HG02588 (cell line): ENCODE measurements at regions not wholly inside any gene's neighbourhood (a gene's known extent, or its start where the extent isn't known, plus 50 kb on each side); places are given as distances from the start of the nearest gene placed in this dataset.
A peak's percentile ranks its signal among the peaks of the same experiment; 100 is the strongest.

ENCODE experiments used
- ATAC-seq: cut with Tn5 transposase; IDR thresholded peaks from one replicate; pipeline ENCODE4 v1.9.1; 2021; ENCODE audit warnings: mild to moderate bottlenecking, moderate library complexity; ENCODE audit not compliant: unreplicated experiment

DNA sequence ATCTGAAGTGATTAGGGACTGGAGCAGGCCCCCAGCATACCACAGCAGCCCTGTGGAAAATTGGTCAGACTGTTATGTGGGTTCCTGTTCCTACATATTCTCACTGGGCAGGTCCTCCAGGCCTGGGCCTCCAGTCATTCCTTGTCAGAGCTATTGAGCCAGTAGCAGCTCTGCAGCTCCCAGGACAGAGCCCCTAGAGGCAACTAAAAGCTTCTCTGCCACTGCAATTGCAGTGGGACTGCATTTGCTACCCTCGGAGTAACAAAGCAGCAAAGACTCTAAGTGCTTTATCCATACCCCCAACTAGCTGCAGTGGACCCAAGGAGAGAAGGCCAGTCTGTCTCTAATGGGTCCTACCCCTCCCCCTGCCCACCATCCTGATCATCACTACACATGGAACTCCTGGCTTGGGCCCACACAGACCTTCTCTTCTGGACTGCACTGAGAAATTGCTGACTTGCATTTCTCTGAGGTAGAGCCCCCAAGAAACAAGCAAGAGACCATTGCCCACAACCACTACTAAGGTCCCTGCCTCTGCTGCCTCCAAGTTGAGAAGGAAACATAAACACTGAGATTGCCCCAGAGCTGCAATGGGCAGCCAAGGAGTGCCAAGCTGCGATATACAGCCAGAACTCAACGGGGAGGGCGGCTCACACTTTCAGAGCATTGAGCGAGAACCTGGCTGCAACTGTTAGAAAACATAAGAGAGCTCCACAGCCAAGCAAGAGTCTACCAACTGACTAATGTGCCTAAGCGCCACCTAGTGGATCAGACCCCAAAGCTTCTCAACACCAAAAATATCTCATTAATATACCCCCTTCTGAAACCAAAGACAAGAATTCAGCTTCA is 738.7 kb upstream of the NDST4 start:
- ATAC-seq, result peak; percentile 71

DNA sequence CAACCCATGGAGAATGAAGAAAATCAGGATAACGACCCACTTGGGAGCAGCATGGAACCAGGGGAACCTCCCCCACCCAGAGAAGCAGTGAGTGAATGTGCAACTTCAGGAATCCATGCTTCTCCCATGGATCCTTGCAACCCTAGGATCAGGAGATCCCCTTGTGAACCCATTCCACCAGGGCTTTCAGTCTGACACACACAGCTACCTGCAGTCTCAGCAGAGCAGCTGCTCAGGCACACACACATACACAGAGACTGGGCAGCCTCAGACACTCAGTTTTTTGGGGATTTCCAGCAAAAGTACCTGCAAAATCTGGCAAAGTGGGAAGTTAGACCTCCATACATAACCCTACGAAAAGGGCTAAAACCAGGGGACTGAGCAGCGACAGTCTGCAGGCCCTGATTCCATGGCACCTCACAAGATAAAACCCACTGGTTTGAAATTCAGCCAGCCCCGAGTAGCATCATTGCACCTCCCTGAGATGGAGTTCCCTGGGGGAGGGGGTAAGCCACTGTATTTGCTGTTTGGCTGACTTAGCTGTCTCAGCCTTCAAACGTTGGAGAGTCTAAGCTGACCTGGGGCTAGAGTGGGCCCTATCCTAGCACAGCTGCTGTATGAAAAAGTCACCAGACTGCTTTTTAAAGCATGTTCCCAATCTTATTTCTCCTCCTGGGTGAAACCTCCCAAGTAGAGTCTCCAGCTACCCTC is 737.5 kb upstream of the NDST4 start:
- ATAC-seq, result peak; percentile 75

DNA sequence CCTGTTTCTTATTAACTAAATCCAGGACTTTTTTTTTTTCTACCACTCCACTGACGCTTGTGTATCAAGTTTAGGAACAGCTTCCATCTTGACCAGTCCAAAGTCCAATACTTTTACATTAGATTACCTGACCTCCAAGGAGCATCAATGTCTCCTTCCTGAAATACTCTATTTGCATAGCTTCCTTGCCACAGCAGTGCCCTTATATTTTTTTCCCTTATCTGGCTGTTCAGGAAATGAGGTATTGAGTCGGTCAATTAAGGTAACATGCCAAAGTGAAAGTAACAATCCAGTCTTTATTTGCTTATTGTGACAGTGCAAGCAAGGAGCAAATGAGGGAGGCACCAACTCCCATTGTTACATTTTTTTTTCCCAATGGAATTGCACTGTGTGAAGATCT is 730.8 kb upstream of the NDST4 start:
- no peak for ATAC-seq

DNA sequence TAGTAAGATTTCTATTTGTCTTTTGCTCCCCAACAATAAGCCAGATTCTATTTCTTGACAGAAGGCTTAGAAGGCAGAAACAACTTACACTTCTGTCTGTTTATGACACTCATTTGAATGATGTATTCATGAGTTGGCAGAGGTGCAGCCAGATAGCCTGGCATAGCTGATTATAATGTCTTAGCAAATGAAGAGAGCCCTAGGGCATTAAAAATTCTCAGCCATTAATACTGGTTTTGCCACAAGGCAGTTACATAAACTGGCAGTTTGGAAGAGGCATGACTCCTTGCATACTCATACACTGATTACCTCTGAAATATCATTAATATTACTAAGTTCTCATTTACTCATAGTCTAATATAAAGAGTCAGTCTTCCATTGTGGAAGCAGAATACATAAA is 728.5 kb upstream of the NDST4 start:
- ATAC-seq, result no peak

DNA sequence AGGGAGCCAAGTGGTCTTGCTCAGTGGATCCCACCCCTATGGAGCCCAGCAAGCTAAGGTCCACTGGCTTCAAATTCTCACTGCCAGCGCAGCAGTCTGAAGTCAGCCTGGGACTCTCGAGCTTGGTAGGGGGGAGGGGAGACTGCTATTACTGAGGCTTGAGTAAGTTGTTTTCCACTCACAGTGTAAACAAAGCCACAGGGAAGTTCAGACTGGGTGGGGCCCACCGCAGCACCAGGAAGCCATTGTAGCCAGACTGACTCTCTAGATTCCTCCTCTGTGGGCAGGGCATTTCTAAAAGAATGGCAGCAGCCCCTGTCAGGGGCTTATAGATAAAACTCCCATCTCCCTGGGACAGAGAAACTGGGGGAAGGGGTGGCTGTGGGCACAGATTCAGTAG is 721.0 kb upstream of the NDST4 start:
- ATAC-seq, result no peak

DNA sequence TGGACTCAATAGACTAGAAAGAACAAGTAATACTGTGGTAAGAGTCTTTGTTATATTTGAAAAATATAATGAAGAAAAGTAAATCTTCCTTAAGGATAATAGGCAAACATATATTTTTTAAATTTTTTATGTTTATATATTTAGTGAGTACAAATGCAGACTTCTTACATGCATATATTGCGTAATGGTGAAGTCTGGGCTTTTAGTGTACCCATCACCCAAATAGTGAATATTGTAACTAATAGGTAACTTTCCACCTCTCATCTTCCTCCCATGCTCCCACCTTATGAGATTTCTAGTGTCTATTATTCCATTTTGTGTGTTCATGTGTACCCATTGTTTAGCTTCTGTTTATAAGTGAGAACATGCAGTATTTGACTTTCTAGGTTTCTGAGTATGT is 711.2 kb upstream of the NDST4 start:
- ATAC-seq, result no peak

DNA sequence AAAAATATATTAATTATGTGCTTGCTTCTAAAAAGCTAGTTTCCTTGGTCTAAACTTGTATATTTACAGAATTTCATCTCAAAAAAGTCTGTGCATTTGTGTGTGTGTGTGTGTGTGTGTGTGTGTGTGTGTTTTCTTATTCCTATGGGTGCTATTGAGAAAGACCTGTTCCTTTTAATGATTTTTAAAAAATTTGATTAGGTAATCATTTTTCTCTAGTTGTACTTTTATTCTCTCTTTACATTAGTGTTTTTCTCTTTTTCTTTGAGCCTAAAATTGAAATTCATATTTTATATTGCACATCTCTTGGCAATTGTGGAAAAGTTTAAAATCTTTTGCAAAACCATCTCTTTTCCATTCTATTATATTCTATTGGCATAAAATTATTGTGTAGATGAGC is 690.4 kb upstream of the NDST4 start:
- no peak for ATAC-seq

DNA sequence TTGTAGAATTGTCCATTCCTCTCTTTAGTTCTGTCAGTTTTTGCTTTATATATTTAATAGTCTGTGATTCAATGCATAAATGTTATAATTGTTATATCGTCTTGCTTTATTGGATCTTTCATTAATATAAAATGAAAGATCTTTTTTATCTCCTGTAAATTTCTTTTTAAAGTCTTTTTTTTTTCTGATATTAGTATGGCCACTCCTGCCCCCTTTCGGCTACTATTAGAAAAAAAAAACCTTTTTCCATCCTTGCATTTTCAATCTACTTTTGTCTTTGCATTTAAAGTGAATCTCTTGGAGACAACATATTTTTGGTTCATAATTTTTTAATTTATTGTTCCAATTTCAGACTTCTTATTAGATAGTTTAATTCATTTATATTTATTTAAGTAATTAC is 677.4 kb upstream of the NDST4 start:
- ATAC-seq, result no peak

DNA sequence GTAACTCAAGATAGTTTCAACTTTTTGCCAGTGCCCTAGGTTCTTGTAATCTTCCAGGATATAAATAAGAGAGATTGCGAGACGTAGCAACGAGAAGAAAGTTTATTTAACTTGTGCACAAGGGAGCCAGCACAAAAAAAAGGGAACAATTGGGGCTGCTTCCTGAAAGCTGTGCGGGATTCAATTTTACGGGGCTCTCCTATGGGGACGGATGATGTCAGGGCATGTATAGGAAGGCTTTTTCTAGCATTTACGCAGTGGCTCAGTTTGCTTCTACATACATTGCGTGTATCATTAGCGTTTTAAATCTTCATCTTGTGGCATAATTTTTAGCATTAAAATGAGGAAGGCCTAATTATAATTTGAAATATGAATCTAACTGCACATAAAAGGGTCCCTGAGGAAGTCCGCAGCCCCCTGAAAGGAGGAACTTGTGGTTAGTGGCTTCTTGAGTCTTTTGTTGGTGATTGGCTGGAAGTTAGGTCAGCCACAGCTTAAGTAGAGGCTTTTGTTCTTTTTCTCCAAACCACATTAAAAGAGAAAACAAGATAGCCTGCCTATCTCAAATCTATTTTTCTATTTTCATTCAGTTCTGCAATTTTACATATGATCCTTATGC is 668.2 kb upstream of the NDST4 start:
- peak; percentile 53 for ATAC-seq

DNA sequence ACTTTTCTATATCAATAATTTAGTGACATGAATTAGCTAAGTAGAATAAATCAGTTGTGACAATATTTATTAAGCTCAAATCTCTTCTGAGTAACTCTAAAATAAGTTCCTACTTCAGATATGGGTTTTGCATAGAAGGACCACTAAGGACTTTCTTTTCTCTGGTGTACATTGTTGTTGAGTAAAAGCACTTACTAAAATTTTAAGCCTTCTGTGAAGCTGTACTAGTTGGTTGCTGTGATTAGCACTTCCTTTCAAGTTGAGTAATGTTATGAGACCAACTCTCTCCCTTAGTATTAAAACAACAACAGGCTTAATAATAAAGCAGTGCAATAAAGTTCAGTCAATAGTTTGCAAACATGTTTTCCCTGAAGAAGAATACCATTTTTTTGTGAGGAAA is 667.4 kb upstream of the NDST4 start:
- ATAC-seq, result peak; percentile 57

DNA sequence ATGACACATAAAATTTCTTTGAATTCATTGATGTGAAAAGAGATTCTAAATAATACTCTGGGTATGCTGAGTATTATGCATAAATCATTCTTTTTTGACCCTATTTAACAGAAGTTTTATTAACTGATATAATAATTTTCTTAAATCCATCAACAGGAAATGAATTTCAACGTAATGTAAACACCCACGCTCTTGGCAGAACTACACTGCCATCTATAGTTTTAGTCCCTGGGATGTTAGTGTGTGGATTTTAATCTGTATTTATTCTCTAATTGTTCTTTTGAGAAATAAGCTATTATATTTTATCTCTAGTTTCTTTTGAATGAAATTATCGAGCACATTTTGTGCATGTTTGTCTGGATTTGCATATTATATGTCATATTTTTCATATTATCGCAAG is 666.8 kb upstream of the NDST4 start:
- ATAC-seq, result no peak

DNA sequence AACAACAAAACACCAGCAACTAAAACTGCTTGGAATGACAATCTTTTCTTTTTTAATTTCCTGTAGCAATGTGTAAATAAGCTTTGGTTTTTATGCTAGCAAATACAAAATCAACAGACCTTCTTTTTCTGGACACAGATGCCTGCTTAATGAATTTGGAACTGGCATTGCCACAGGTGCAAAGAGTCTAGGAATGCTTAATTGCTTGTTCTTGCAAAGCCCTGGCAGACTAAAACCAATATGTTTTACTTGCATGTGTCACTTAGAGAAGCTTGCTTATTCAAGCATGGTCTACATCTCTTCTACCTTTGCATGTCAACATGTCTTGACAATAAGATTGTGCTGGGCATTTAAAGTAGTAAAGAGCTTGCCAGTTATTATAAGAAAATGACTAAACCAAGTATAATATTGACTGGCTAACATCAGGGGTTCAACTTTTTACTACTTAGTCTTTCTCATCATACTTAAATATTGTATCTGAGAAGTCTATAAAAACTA is 656.7 kb upstream of the NDST4 start:
- no peak for ATAC-seq

DNA sequence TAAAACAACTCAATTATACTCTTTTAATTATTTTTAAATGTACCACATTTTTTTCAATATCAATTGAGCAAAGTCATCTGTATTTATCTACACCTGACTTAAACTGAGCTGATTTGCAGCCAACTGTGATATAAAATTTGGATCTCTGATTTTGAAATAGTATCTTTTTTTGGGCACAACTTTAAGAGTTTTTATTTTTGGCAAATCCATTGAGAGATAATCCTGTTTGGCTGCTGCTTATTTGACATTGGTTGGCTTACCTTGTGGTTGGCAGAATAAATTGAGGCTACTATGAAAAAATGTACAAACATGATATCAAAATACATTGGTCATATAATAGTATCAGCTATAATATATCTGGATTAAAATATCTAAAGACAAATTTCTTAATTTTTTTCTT is 656.0 kb upstream of the NDST4 start:
- ATAC-seq, result no peak

DNA sequence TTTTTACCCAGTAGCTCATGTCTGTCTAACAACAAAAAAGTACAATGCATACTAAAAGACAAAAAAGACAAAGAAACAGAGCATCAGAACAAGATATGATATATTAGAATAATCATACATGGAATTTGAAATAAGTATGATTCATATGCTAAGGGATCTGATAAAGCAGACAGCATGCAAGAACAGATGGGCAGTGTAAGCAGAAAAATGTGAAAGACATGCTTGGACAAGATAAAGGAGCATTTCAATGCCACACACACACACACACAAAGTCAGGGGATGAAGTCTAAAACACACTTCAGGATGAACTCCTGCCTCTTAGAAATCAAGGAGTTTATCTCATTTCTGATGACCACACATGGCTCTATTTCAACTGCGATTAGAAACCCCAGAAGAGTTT is 649.6 kb upstream of the NDST4 start:
- ATAC-seq, result no peak

DNA sequence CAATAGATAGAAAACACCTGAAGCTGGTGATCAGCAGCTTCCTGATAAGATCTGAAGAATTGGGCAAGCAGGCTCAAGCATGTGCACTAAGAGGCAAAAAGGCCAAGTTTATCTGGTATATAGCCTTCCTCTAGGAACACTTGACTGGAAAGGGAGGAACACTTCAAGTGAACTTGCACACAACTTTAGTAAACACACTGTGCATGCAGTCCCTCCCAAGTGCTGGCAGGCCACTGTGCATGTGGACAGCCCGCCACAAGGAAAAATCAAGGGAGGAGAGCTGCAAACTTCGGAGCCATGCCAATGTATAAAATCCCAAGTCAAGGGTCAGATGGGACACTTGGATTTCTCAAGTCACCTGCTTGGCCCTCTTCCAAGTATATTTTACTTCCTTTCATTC is 645.8 kb upstream of the NDST4 start:
- no peak for ATAC-seq

DNA sequence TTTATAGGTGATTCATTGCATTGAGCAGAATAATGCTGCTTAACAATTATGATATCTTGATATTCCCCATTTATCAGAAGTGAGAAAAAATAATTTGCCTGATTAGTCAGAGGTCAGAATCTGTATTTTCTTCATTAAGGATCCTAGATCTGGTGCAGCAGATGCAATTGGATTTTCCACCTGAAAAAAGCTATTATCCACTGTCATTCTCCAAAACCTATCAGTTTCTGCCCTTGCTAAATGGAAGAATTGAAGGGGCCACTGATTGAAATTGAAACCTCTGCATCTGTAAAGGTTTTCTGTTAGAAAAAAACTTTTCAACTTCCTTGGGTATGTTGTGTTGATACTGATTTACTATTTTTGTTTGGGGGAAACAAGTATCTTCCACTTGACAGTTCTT is 636.0 kb upstream of the NDST4 start:
- ATAC-seq, result no peak

DNA sequence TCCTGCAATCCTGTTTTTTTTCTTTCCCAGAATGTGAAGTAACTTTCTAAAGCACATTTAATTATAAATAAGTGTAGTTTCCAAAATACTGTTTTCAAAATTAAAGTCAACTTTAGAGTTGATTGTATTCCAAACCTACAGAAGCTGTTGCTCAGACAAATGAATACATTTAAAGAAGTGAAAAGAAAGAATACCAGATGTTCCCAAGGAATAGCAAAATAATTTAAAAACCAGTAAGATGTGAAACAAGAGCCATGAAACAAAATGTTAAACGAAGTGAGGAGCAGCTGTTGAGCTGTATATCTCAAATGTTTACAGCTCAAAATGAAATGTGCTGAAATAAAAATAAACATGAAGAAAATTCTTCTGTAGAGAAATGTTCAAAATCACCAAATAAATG is 627.4 kb upstream of the NDST4 start:
- no peak for ATAC-seq

DNA sequence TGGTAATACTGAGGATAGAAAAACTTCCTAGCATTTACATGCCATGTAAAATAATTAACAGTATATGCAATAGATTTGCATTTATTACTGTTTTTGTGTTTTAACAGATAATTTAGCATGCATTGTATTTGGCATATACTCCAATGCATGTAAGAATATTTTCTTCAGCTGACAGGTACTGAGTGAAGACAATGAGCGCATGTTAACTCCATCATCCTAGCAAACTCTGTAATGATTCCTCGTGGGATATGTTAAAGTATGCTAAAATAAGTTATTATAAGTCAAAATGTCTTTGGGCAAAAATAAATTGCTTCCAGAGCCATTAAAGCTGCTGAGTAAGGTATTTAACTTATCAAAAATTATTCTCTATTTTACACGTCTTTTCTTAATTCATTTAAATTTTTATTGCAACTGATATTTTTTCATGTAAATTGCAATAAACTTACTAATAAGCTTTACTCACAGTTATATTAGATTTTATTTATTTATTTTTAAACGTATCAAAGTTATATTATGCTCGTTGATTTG is 616.4 kb upstream of the NDST4 start:
- ATAC-seq, result no peak

DNA sequence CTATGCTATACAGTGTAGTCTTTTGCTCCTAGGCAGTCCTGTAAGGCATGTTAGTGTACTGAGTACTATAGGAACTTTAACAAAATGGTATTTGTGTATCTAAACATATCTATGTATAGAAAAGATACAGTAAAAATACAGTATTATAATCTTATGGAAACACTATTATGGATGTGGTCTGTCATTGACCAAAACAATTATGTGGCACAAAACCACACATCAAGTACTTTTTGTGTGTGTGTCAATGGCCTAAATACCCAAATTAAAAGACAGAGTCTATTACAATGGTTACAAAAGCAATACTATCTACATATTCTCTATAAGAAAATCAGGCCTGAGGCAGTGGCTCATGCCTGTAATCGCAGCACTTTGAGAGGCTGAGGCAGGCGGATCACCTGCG is 610.2 kb upstream of the NDST4 start:
- no peak for ATAC-seq

DNA sequence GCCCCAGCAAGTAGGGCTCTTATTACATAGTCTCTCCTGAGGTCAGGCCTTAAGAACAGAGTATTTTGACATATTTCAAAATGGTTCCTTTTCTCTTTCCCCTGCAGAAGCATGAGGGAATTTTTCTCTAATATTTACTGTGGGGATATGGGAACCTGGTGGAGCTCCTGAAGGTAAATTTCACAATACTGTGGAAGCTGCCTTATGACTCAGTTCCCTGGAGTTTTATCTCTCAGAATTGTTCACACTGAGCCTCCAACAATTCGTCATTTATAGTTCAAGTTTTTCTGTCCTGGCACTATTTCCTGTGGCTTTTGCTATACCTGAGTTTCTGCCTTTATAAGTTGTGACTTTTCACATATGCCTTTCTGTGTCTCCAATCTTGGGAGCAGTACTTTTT is 607.2 kb upstream of the NDST4 start:
- ATAC-seq, result no peak

DNA sequence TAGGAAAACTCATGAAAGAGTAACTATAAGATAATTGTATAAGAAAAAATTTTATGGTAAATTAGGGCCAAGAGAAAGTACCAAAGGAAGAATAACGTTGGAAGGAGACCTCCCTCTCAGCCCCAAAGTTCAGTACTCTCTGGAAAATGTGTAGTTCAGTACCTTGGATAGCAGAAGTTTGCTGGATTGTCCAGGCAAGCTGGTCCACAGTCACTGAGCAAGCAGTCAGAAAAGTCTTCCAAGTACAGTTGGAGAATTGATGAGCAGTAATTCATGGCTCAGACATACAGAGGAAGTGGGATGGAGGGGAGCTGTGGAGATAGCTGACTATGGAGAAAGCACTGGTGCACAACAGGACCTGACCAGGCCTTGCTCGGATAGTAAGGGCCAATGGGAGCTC is 598.2 kb upstream of the NDST4 start:
- ATAC-seq, result no peak

DNA sequence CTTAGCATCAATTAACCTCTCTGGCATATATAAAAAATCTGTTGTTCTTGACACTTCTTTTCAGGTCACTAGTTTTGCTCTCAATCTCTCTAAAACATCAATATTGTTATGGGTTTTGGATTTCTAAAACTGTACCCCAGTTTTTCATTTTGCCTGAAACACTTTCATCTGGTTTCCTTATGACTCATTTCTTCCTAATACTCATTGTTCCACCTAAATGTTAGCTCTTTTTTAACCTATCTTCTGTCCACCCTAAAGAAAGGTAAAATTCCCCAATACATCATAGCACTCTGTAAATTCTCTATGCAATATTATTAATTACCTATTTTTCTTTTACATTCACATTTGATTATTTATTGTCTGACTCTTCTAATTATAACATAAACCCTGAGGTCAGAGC is 575.5 kb upstream of the NDST4 start:
- ATAC-seq, result no peak
